ENCODE measurements at regions not wholly inside any gene's neighbourhood (a gene's known extent, or its start where the extent isn't known, plus 50 kb on each side); places are given as distances from the start of the nearest gene placed in this dataset.
A peak's percentile ranks its signal among the peaks of the same experiment; 100 is the strongest.
"Not testable (repeated sequence)": the region's sequence is repeated elsewhere in the genome, so short reads cannot be mapped to it uniquely, and the experiment has no call there.

- no peak for TF ChIP-seq CTCF (IDR thresholded peaks at IDR 0.05)
- DNase-seq: no peak
- Histone ChIP-seq H3K4me1 (no peaks in the 10 kb centered on the region), H3K36me3 (no peaks in the 10 kb centered on the region), H3K9me3 (no peaks in the 10 kb centered on the region), H3K27ac (peak overlapping the region; percentile 64), H3K4me3 (no peak overlapping the region), H3K27me3 (ENCODE audit: low read depth) (no peaks in the 10 kb centered on the region)
- intact Hi-C loops (cut with DNase I): no loop called here
- no peak for ATAC-seq
These were observed 97.1 kb downstream of the DAD1 start for GRCh38 chr14:22491683-22492621.

- intact Hi-C loops (cut with DNase I); H3K9me3 ChIP-seq: not testable (repeated sequence)
These were observed 98.0 kb downstream of the DAD1 start for GRCh38 chr14:22491053-22491452.

GRCh38 chr14:22489957-22490950, 98.8 kb downstream of the DAD1 start:
- H3K4me3 ChIP-seq: no peak overlapping the region
- intact Hi-C loops (cut with DNase I): no loop called here
- no peak for TF ChIP-seq CTCF (IDR thresholded peaks at IDR 0.05)
- peak overlapping the region; percentile 9 for H3K27ac ChIP-seq
- no peaks in the 10 kb centered on the region for H3K4me1 ChIP-seq
- no peaks in the 10 kb centered on the region for H3K36me3 ChIP-seq
- ATAC-seq: peak; percentile 11 to 21
- no peaks in the 10 kb centered on the region for H3K9me3 ChIP-seq
- DNase-seq: no peak
- H3K27me3 ChIP-seq (ENCODE audit: low read depth): peaks cover 5% of the 10 kb centered on the region

More at GRCh38 chr14:22491053-22491452, 98.0 kb downstream of the DAD1 start:
- not testable (repeated sequence) for H3K4me1 ChIP-seq; H3K27me3 ChIP-seq (ENCODE audit: low read depth); ATAC-seq; H3K36me3 ChIP-seq; DNase-seq; H3K4me3 ChIP-seq
- H3K27ac ChIP-seq: peak overlapping the region; percentile 9

GRCh38 chr14:22489244-22489545, 99.8 kb downstream of the DAD1 start:
- TF ChIP-seq CTCF (IDR thresholded peaks at IDR 0.05): no peak
- no peaks in the 10 kb centered on the region for H3K4me1 ChIP-seq
- H3K27ac ChIP-seq: no peak overlapping the region
- no peak overlapping the region for H3K4me3 ChIP-seq
- H3K27me3 ChIP-seq (ENCODE audit: low read depth): peaks cover 5% of the 10 kb centered on the region
- H3K9me3 ChIP-seq: no peaks in the 10 kb centered on the region
- peak in 1 of 2 donors; percentile 11 for ATAC-seq
- no peaks in the 10 kb centered on the region for H3K36me3 ChIP-seq
- intact Hi-C loops (cut with DNase I): no loop called here
- DNase-seq: no peak

- H3K27me3 ChIP-seq (ENCODE audit: low read depth): peaks cover 5% of the 10 kb centered on the region
- H3K9me3 ChIP-seq: no peaks in the 10 kb centered on the region
- H3K4me3 ChIP-seq: no peak overlapping the region
- ATAC-seq (no peak), DNase-seq (no peak)
- intact Hi-C loops (cut with DNase I): no loop called here
- no peak for TF ChIP-seq CTCF (IDR thresholded peaks at IDR 0.05)
- no peaks in the 10 kb centered on the region for H3K36me3 ChIP-seq
- H3K27ac ChIP-seq: no peak overlapping the region
- no peaks in the 10 kb centered on the region for H3K4me1 ChIP-seq
These were observed 100.3 kb downstream of the DAD1 start for GRCh38 chr14:22488522-22489243.
